Esophagus squamous epithelium (tissue), 4 donors: ENCODE measurements at regions not wholly inside any gene's neighbourhood (a gene's known extent, or its start where the extent isn't known, plus 50 kb on each side); places are given as distances from the start of the nearest gene placed in this dataset.

Experiments
- POLR2A ChIP-seq, 4 donors: fragments of 450-650 bp; IDR thresholded peaks; one replicate each; pipeline ENCODE4 v1.6.1; 2017; ENCODE audit warnings: antibody characterized with exemption in 4 of 4, mild to moderate bottlenecking in 4 of 4, moderate library complexity in 3 of 4
- TF ChIP-seq, protein P1 (sequence below), 6 experiments: fragments of 450-650 bp in 4 of 6; fragments of 200-600 bp in 2 of 6; sonication (generic) in 2 of 6; IDR thresholded peaks; one replicate each; pipeline ENCODE4 v1.5.1; 2016 to 2019; ENCODE audit warnings: antibody characterized with exemption in 6 of 6, mild to moderate bottlenecking in 4 of 6, moderate library complexity in 4 of 6

DNA sequence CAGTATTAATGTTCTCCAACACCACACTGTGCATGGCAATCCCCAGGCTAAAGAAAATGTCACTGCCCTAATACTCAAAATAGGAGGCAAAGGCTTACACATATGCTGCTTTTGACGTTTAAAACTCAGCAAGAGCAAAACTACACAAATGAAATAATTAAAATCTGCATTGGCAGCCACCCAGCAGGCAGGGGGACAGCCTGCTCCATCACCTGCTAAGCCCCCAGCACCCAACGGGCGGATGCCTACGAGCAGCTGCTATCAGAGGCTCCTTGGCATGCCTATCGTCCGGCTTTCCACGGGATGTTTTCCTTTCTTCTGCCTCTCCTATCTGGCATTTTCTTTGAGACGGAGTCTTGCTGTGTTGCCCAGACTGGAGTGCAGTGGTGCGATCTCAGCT, 337.5 kb downstream of the SOX9 start:
- TF ChIP-seq, protein P1, sequence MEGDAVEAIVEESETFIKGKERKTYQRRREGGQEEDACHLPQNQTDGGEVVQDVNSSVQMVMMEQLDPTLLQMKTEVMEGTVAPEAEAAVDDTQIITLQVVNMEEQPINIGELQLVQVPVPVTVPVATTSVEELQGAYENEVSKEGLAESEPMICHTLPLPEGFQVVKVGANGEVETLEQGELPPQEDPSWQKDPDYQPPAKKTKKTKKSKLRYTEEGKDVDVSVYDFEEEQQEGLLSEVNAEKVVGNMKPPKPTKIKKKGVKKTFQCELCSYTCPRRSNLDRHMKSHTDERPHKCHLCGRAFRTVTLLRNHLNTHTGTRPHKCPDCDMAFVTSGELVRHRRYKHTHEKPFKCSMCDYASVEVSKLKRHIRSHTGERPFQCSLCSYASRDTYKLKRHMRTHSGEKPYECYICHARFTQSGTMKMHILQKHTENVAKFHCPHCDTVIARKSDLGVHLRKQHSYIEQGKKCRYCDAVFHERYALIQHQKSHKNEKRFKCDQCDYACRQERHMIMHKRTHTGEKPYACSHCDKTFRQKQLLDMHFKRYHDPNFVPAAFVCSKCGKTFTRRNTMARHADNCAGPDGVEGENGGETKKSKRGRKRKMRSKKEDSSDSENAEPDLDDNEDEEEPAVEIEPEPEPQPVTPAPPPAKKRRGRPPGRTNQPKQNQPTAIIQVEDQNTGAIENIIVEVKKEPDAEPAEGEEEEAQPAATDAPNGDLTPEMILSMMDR (IDR thresholded peaks at IDR 0.05) = no peak
- no peak for TF ChIP-seq POLR2A (IDR thresholded peaks at IDR 0.05)
